SK-N-SH treated with all-trans-retinoic acid at 6 μM for 48 hours (cell line): ENCODE measurements at regions not wholly inside any gene's neighbourhood (a gene's known extent, or its start where the extent isn't known, plus 50 kb on each side); places are given as distances from the start of the nearest gene placed in this dataset.

Source experiments
- ARNTL ChIP-seq: fragments of 450-650 bp; formaldehyde crosslinking; IDR thresholded peaks from 2 replicates; pipeline ENCODE4 v1.5.0; 2020; ENCODE audit warnings: low read depth, mild to moderate bottlenecking, moderate library complexity, borderline replicate concordance
- GLIS3 ChIP-seq: fragments of 250-450 bp; sonication (Bioruptor Pico); IDR thresholded peaks from 2 replicates; pipeline ENCODE4 v1.5.0; 2020; ENCODE audit warnings: mild to moderate bottlenecking, moderate library complexity
- OSR1 ChIP-seq: fragments of 250-450 bp; sonication (Bioruptor Pico); IDR thresholded peaks from 2 replicates; pipeline ENCODE4 v1.8.0; 2022; ENCODE audit warnings: moderate library complexity, mild to moderate bottlenecking, inconsistent platforms
- TCF4 ChIP-seq: fragments of 250-450 bp; sonication (Bioruptor Pico); IDR thresholded peaks from 2 replicates; pipeline ENCODE4 v1.8.0; 2021; ENCODE audit warnings: mild to moderate bottlenecking, moderate library complexity, borderline replicate concordance
- ZNF70 ChIP-seq: fragments of 450-650 bp; formaldehyde crosslinking; IDR thresholded peaks from 2 replicates; pipeline ENCODE4 v1.5.0; 2020; ENCODE audit warnings: mild to moderate bottlenecking, moderate library complexity
- TF ChIP-seq, protein P1 (sequence below): fragments of 250-450 bp; sonication (Bioruptor Pico); IDR thresholded peaks from 2 replicates; pipeline ENCODE4 v1.5.1; 2020; ENCODE audit warnings: low read depth, mild to moderate bottlenecking, moderate library complexity

GRCh38 chr2:38467768-38468455, 90.8 kb upstream of the ATL2 start:
- TF ChIP-seq GLIS3 (CRISPR knock-in tag): no peak
- no peak for TF ChIP-seq ZNF70 (CRISPR knock-in tag)
- TF ChIP-seq OSR1: no peak
- no peak for TF ChIP-seq ARNTL (CRISPR knock-in tag)
- no peak for TF ChIP-seq TCF4 (CRISPR knock-in tag)
- TF ChIP-seq, protein P1, sequence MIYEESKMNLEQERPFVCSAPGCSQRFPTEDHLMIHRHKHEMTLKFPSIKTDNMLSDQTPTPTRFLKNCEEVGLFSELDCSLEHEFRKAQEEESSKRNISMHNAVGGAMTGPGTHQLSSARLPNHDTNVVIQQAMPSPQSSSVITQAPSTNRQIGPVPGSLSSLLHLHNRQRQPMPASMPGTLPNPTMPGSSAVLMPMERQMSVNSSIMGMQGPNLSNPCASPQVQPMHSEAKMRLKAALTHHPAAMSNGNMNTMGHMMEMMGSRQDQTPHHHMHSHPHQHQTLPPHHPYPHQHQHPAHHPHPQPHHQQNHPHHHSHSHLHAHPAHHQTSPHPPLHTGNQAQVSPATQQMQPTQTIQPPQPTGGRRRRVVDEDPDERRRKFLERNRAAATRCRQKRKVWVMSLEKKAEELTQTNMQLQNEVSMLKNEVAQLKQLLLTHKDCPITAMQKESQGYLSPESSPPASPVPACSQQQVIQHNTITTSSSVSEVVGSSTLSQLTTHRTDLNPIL (CRISPR knock-in tag): no peak
